ENCODE measurements at regions not wholly inside any gene's neighbourhood (a gene's known extent, or its start where the extent isn't known, plus 50 kb on each side); places are given as distances from the start of the nearest gene placed in this dataset.

DNA sequence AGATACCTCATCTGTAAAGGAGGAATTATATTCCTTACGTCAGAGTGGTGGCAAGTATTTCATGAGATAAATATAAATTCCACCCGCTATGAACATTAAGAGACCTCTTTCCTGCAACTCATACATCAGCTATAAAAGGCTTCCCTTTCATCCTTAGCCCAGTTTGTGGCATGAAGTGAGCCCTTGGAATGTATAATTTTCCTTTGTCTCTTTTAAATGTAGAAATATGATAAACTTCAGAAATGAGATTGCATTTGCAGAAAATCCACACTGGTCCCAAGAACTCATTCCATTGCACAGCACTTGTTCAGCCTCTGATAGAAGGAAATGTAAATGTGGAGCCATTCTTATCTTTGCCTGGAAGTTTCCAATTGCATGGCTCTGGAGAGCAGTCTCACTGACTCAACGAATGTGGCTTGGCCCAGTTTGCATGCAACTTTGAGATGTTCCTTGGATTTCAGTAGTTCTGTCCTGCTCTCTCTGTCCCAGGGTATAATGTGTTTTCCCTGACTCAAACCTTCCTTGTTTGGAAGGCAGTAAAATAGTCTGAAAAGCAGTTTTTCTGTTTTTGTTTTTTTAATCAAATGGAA, 746.4 kb downstream of the CDH11 start:
- DNase-seq (ENCODE audit: low spot score in 2 of 2): no peak
- intact Hi-C loops (cut with DNase I): no loop called here

DNA sequence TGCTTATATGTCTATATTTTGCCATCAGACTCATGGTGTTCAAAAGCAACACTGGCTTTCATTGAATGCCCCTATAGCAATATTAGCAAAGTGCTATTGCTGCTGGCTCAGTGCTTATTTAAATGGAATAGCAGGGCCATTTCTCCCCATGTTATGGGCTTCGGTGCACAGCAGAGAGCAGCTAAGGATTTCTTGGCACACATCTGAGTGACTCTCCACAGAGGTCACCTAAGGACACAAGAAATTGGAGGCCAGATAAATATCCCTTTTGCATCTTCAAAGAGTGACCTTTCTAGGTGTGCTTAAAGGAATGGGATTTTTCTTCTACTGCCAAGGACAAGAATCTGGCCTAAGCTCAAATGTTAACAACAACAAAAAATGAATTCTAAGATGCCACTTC, 751.8 kb downstream of the CDH11 start:
- TF ChIP-seq, protein P1, sequence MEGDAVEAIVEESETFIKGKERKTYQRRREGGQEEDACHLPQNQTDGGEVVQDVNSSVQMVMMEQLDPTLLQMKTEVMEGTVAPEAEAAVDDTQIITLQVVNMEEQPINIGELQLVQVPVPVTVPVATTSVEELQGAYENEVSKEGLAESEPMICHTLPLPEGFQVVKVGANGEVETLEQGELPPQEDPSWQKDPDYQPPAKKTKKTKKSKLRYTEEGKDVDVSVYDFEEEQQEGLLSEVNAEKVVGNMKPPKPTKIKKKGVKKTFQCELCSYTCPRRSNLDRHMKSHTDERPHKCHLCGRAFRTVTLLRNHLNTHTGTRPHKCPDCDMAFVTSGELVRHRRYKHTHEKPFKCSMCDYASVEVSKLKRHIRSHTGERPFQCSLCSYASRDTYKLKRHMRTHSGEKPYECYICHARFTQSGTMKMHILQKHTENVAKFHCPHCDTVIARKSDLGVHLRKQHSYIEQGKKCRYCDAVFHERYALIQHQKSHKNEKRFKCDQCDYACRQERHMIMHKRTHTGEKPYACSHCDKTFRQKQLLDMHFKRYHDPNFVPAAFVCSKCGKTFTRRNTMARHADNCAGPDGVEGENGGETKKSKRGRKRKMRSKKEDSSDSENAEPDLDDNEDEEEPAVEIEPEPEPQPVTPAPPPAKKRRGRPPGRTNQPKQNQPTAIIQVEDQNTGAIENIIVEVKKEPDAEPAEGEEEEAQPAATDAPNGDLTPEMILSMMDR (IDR thresholded peaks at IDR 0.05): no peak
- intact Hi-C loops (cut with DNase I): no loop called here
- Histone ChIP-seq H3K9me3 (no peaks in the 10 kb centered on the region), H3K27me3 (no peaks in the 10 kb centered on the region), H3K36me3 (no peaks in the 10 kb centered on the region), H3K4me1 (no peaks in the 10 kb centered on the region), H3K4me3 (no peak overlapping the region), H3K27ac (no peak overlapping the region)
- DNase-seq (ENCODE audit: low spot score in 2 of 2): no peak

More for the DNA sequence above, 746.4 kb downstream of the CDH11 start:
- no peak overlapping the region for H3K4me3 ChIP-seq
- no peaks in the 10 kb centered on the region for H3K4me1 ChIP-seq
- H3K36me3 ChIP-seq: no peaks in the 10 kb centered on the region
- TF ChIP-seq, protein P1 (IDR thresholded peaks at IDR 0.05): no peak
- no peaks in the 10 kb centered on the region for H3K9me3 ChIP-seq
- H3K27me3 ChIP-seq: no peaks in the 10 kb centered on the region
- no peak overlapping the region for H3K27ac ChIP-seq

DNA sequence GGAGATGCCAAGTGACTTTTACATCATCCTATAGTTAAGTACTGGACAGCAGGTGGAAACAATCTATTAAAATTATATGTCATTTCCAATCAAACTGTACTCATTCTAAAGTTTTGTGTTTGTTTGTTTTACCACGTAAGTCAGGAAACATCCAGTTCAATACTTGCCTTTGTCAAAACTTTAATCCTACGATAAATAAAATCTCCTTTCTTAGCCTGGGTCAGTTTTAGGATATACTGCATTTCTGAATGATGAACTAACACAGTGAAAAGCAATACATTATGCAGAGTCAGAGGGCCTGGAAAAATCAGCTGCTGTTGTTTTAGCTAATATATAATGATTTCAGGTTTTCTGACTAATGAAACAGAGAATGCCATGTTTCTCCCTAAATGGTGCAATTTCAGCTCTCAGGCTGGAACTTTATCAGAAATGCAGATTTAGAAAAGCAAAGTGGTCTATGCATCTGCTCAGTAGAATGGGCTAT, 756.4 kb downstream of the CDH11 start:
- DNase-seq (ENCODE audit: low spot score in 2 of 2): no peak
- no peak overlapping the region for H3K27ac ChIP-seq
- no peaks in the 10 kb centered on the region for H3K36me3 ChIP-seq
- H3K27me3 ChIP-seq: no peaks in the 10 kb centered on the region
- H3K9me3 ChIP-seq: no peaks in the 10 kb centered on the region
- TF ChIP-seq, protein P1 (IDR thresholded peaks at IDR 0.05): no peak
- H3K4me3 ChIP-seq: no peak overlapping the region
- H3K4me1 ChIP-seq: no peaks in the 10 kb centered on the region
- intact Hi-C loops (cut with DNase I): no loop called here

DNA sequence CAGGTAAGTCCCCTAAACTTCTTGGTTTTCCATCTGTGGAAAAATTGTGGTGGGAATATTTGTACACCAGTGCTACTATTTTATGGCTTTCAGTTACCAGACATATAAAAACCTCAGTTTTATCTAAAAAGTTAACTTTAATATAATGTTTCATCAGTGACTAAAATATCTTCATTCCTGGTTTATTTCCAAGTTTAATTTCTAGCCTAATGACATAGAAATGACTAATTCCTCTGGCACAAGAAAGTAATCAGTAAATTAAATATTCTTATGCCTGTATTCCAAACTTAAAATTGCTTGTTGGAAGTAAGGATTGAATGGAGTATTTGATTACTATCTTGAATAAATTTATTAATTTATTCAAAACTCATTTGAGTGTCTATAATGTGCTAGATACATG, 757.0 kb downstream of the CDH11 start:
- intact Hi-C loops (cut with DNase I): no loop called here
- Histone ChIP-seq H3K36me3 (no peaks in the 10 kb centered on the region), H3K27me3 (no peaks in the 10 kb centered on the region), H3K9me3 (no peaks in the 10 kb centered on the region), H3K27ac (no peak overlapping the region), H3K4me3 (no peak overlapping the region), H3K4me1 (no peaks in the 10 kb centered on the region)
- DNase-seq (ENCODE audit: low spot score in 2 of 2): no peak
- TF ChIP-seq, protein P1 (IDR thresholded peaks at IDR 0.05): no peak

DNA sequence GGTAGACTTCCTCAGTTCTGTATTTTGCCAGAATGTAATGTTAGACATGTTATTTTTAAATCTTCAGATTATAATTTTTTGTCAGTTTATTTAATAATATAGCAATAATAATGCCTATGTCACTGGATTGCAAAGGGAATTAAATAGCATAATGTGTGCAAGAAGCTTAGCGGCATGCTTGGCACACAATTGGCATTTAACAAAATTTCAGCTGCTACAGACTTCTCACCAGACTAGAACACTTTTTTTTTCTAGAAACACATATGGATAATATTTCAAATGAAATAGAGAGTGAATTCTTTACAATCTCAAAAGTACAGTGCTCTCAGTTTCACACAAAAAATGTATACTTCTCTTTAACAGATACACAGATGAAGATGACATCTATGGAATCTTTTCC, 757.4 kb downstream of the CDH11 start:
- DNase-seq (ENCODE audit: low spot score in 2 of 2): no peak
- intact Hi-C loops (cut with DNase I): no loop called here
- H3K27ac ChIP-seq: no peak overlapping the region
- H3K36me3 ChIP-seq: no peaks in the 10 kb centered on the region
- H3K4me3 ChIP-seq: no peak overlapping the region
- H3K4me1 ChIP-seq: no peaks in the 10 kb centered on the region
- no peaks in the 10 kb centered on the region for H3K27me3 ChIP-seq
- no peaks in the 10 kb centered on the region for H3K9me3 ChIP-seq
- TF ChIP-seq, protein P1 (IDR thresholded peaks at IDR 0.05): no peak

DNA sequence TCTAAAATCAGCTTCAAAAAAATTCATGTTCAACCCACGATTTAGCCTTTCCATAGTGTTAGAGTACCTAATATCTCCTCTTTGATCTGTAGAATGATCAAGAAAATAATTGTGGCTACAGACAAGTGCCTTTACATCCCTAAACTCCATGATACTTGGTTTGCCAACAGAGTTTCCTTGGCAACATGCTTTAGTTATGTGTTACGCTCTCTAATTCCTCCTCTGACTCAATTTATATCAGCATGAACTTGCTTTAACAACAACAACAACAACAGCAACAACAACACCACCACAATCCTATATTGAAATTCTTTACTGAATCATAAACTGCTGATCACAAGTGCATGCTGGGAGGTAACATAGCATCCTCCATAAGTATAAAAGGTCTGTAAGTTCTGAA, 757.8 kb downstream of the CDH11 start:
- H3K27me3 ChIP-seq: no peaks in the 10 kb centered on the region
- no peak overlapping the region for H3K27ac ChIP-seq
- intact Hi-C loops (cut with DNase I): no loop called here
- H3K4me3 ChIP-seq: no peak overlapping the region
- TF ChIP-seq, protein P1 (IDR thresholded peaks at IDR 0.05): no peak
- DNase-seq (ENCODE audit: low spot score in 2 of 2): no peak
- H3K9me3 ChIP-seq: no peaks in the 10 kb centered on the region
- no peaks in the 10 kb centered on the region for H3K4me1 ChIP-seq
- H3K36me3 ChIP-seq: no peaks in the 10 kb centered on the region

Data from ascending aorta (tissue), 2 donors.